GM12875 (cell line): ENCODE measurements at regions not wholly inside any gene's neighbourhood (a gene's known extent, or its start where the extent isn't known, plus 50 kb on each side); places are given as distances from the start of the nearest gene placed in this dataset.

Experiments
- H3K4me3 ChIP-seq: one replicate; pipeline ENCODE4 v1.5.1; 2011; ENCODE audit warnings: low read depth, low read length, control low read depth
- CTCF ChIP-seq: IDR thresholded peaks from 2 replicates; pipeline ENCODE4 v1.5.1; 2011; ENCODE audit warnings: low read depth, mild to moderate bottlenecking, control low read depth, inconsistent platforms, low read length, moderate library complexity, borderline replicate concordance; ENCODE audit not compliant: insufficient read depth

GRCh38 chr18:40921845-40922629 lies 1033.0 kb upstream of the PIK3C3 start:
- no peak for TF ChIP-seq CTCF
- no peak overlapping the region for H3K4me3 ChIP-seq

GRCh38 chr18:40917056-40917455 lies 1038.0 kb upstream of the PIK3C3 start:
- H3K4me3 ChIP-seq = no peak overlapping the region
- no peak for TF ChIP-seq CTCF

GRCh38 chr18:40915724-40916123 lies 1039.3 kb upstream of the PIK3C3 start:
- no peak for TF ChIP-seq CTCF
- H3K4me3 ChIP-seq = no peak overlapping the region

GRCh38 chr18:40911582-40912254 lies 1043.3 kb upstream of the PIK3C3 start:
- H3K4me3 ChIP-seq = no peak overlapping the region
- TF ChIP-seq CTCF = no peak

GRCh38 chr18:40911041-40911440 lies 1044.0 kb upstream of the PIK3C3 start:
- no peak overlapping the region for H3K4me3 ChIP-seq
- no peak for TF ChIP-seq CTCF

- no peak for TF ChIP-seq CTCF
- no peak overlapping the region for H3K4me3 ChIP-seq
Observed at GRCh38 chr18:40907842-40908241, 1047.2 kb upstream of the PIK3C3 start.

- TF ChIP-seq CTCF = no peak
- H3K4me3 ChIP-seq = no peak overlapping the region
Observed at GRCh38 chr18:40904295-40904694, 1050.7 kb upstream of the PIK3C3 start.
